ENCODE measurements at regions not wholly inside any gene's neighbourhood (a gene's known extent, or its start where the extent isn't known, plus 50 kb on each side); places are given as distances from the start of the nearest gene placed in this dataset.

DNA sequence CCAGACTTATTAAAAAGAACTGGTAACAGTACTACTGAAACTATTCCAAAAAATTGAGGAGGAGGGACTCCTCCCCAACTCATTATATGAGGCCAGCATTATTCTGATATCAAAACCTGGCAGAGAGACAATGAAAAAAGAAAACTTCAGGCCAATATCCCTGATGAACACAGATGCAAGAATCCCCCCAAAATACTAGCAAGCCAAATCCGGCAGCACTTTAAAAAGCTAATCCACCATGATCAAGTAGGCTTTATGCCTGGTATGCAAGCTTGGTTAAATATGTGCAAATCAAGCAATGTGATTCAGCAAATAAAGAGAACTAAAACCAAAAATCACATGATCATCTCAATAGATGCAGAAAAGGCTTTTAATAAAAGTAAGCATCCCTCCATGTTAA lies 2271.0 kb upstream of the C9orf72 start:
- Mint-ChIP-seq H3K27me3 (ENCODE audit: unreplicated experiment) (no peaks in the 10 kb centered on the region), H3K36me3 (ENCODE audit: unreplicated experiment) (no peaks in the 10 kb centered on the region), H3K27ac (ENCODE audit: unreplicated experiment) (no peak overlapping the region), H3K4me3 (ENCODE audit: unreplicated experiment) (no peak overlapping the region), H3K9me3 (ENCODE audit: unreplicated experiment) (no peaks in the 10 kb centered on the region), H3K4me1 (ENCODE audit: low read depth, unreplicated experiment) (no peaks in the 10 kb centered on the region)
- TF ChIP-seq, protein P1, sequence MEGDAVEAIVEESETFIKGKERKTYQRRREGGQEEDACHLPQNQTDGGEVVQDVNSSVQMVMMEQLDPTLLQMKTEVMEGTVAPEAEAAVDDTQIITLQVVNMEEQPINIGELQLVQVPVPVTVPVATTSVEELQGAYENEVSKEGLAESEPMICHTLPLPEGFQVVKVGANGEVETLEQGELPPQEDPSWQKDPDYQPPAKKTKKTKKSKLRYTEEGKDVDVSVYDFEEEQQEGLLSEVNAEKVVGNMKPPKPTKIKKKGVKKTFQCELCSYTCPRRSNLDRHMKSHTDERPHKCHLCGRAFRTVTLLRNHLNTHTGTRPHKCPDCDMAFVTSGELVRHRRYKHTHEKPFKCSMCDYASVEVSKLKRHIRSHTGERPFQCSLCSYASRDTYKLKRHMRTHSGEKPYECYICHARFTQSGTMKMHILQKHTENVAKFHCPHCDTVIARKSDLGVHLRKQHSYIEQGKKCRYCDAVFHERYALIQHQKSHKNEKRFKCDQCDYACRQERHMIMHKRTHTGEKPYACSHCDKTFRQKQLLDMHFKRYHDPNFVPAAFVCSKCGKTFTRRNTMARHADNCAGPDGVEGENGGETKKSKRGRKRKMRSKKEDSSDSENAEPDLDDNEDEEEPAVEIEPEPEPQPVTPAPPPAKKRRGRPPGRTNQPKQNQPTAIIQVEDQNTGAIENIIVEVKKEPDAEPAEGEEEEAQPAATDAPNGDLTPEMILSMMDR (IDR thresholded peaks at IDR 0.05; ENCODE audit: partially characterized antibody, unreplicated experiment), result no peak
- no peak for DNase-seq

DNA sequence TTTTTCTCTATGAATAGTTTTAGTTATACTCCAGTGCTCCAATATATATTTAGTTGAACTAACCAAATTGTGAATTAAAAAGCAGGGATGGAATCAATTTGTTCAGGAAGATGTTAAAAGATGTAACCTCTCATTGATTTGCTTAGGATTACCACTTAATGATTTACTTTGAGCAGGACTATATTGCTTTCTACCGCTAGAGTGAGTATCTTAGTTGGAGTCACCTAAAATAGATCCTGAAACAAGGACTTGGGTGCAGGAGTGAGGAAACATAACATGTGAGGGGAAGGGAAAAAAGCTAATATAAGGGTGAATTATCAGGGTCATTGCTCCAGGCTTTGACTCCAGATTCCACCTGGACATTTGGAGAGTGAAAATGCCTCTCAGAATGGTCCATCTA lies 2277.4 kb upstream of the C9orf72 start:
- DNase-seq, result no peak
- TF ChIP-seq, protein P1 (IDR thresholded peaks at IDR 0.05; ENCODE audit: partially characterized antibody, unreplicated experiment), result no peak
- H3K36me3 Mint-ChIP-seq (ENCODE audit: unreplicated experiment), result no peaks in the 10 kb centered on the region
- H3K4me3 Mint-ChIP-seq (ENCODE audit: unreplicated experiment), result no peak overlapping the region
- no peaks in the 10 kb centered on the region for H3K9me3 Mint-ChIP-seq (ENCODE audit: unreplicated experiment)
- no peaks in the 10 kb centered on the region for H3K4me1 Mint-ChIP-seq (ENCODE audit: low read depth, unreplicated experiment)
- no peak overlapping the region for H3K27ac Mint-ChIP-seq (ENCODE audit: unreplicated experiment)
- H3K27me3 Mint-ChIP-seq (ENCODE audit: unreplicated experiment), result no peaks in the 10 kb centered on the region

DNA sequence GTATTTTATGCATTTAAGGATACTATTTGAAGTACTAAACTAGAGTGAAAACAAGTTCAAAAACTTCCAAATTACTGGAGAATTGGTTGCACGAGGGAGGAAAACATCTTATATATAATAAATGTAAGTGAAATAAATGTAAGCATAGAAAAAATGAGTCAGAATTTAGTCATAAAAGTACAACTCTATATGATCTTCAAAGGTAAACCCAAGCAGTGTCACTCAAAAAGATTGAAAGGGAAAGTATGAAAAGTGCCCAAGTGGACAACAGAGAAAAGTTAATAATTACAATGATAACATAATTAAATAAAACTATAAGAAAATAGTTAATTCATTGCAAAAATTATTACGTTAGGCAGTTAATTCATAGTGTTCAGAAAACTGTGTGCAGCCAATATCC lies 2288.5 kb upstream of the C9orf72 start:
- no peak overlapping the region for H3K4me3 Mint-ChIP-seq (ENCODE audit: unreplicated experiment)
- H3K9me3 Mint-ChIP-seq (ENCODE audit: unreplicated experiment), result peaks cover 2% of the 10 kb centered on the region
- H3K36me3 Mint-ChIP-seq (ENCODE audit: unreplicated experiment), result no peaks in the 10 kb centered on the region
- TF ChIP-seq, protein P1 (IDR thresholded peaks at IDR 0.05; ENCODE audit: partially characterized antibody, unreplicated experiment), result no peak
- H3K27me3 Mint-ChIP-seq (ENCODE audit: unreplicated experiment), result peaks cover 2% of the 10 kb centered on the region
- no peak for DNase-seq
- no peak overlapping the region for H3K27ac Mint-ChIP-seq (ENCODE audit: unreplicated experiment)
- H3K4me1 Mint-ChIP-seq (ENCODE audit: low read depth, unreplicated experiment), result no peaks in the 10 kb centered on the region

DNA sequence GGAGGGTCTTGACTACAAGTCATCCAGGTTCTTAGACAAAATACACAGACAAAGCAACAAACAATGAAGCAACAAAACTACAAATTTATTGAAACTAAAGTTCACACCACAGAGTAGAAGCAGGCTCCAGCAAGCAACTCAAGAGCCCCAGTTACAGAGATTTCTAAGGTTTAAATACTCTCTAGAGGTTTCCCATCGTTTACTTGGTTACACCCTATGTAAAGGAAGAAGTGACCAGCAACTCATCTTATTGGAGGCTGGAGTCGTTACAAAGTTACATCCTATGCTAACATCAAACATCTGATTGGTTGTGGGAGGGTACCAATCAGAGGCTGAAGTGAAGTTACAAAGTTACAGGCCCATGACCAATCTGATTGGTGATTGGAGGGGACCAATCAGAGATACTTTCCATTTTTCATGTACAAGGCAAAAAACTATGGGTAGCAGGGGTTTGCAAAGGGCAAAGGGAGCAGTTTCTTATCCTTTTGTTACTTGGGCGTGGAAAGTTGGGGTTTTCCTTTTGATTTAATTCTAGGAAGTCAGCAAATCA lies 2292.6 kb upstream of the C9orf72 start:
- Mint-ChIP-seq H3K4me1 (ENCODE audit: low read depth, unreplicated experiment) (no peaks in the 10 kb centered on the region), H3K9me3 (ENCODE audit: unreplicated experiment) (peaks cover 4% of the 10 kb centered on the region), H3K4me3 (ENCODE audit: unreplicated experiment) (no peak overlapping the region), H3K27me3 (ENCODE audit: unreplicated experiment) (peaks cover 3% of the 10 kb centered on the region), H3K36me3 (ENCODE audit: unreplicated experiment) (no peaks in the 10 kb centered on the region), H3K27ac (ENCODE audit: unreplicated experiment) (no peak overlapping the region)
- TF ChIP-seq, protein P1 (IDR thresholded peaks at IDR 0.05; ENCODE audit: partially characterized antibody, unreplicated experiment), result no peak
- no peak for DNase-seq

DNA sequence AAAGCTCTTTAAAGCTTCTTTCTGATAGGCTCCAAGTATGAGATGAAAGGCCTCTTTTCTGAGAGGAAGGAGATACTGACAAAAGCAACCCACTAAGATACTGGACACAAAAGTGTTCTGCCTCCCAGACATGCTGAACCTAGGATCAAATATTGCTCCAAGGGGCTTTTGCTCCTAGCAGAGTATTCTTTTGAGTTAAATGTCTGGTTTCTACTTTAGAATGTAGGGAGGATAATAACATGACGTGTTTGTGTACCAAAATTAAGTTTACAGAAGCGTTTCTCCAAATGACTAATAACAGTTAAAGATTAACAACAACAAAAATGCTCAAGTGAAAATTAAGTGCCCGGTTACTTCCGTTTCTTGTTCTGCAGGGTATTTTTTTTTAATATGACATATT lies 2293.3 kb upstream of the C9orf72 start:
- H3K27ac Mint-ChIP-seq (ENCODE audit: unreplicated experiment), result no peak overlapping the region
- H3K9me3 Mint-ChIP-seq (ENCODE audit: unreplicated experiment), result peaks cover 4% of the 10 kb centered on the region
- no peak for DNase-seq
- no peak overlapping the region for H3K4me3 Mint-ChIP-seq (ENCODE audit: unreplicated experiment)
- no peaks in the 10 kb centered on the region for H3K36me3 Mint-ChIP-seq (ENCODE audit: unreplicated experiment)
- TF ChIP-seq, protein P1 (IDR thresholded peaks at IDR 0.05; ENCODE audit: partially characterized antibody, unreplicated experiment), result no peak
- peaks cover 3% of the 10 kb centered on the region for H3K27me3 Mint-ChIP-seq (ENCODE audit: unreplicated experiment)
- H3K4me1 Mint-ChIP-seq (ENCODE audit: low read depth, unreplicated experiment), result no peaks in the 10 kb centered on the region
